Gastroesophageal sphincter (tissue), 4 donors: ENCODE measurements at regions not wholly inside any gene's neighbourhood (a gene's known extent, or its start where the extent isn't known, plus 50 kb on each side); places are given as distances from the start of the nearest gene placed in this dataset.
"Not testable (repeated sequence)": the region's sequence is repeated elsewhere in the genome, so short reads cannot be mapped to it uniquely, and the experiment has no call there.

Experiments used
- ATAC-seq: fragments of 150-250 bp; one replicate; pipeline ENCODE4 v1.9.1; 2016; ENCODE audit warnings: mild to moderate bottlenecking, moderate library complexity
- H3K27ac ChIP-seq, 4 donors: fragments of 200-600 bp; sonication (generic) in 3 of 4; 1 replicate in 3 of 4; 2 replicates in 1 of 4; pipeline ENCODE4 v1.5.1; 2016 to 2019
- H3K27me3 ChIP-seq: fragments of 200-600 bp; sonication (generic); one replicate; pipeline ENCODE4 v1.5.1; 2019
- H3K36me3 ChIP-seq, 2 donors: fragments of 200-600 bp; sonication (generic); one replicate each; pipeline ENCODE4 v1.5.1; 2019; ENCODE audit warnings: control low read depth in 1 of 2
- H3K4me1 ChIP-seq, 3 donors: fragments of 200-600 bp; sonication (generic); 1 replicate in 2 of 3; 2 replicates in 1 of 3; pipeline ENCODE4 v1.5.1; 2016 to 2019; ENCODE audit warnings: control low read depth in 2 of 3
- H3K4me3 ChIP-seq, 2 donors: fragments of 200-600 bp; sonication (generic); one replicate each; pipeline ENCODE4 v1.5.1; 2019; ENCODE audit warnings: mild to moderate bottlenecking in 1 of 2, moderate library complexity in 1 of 2
- H3K9me3 ChIP-seq, 3 donors: fragments of 200-600 bp; sonication (generic); one replicate each; pipeline ENCODE4 v1.5.1; 2017 to 2019; ENCODE audit warnings: control low read depth in 2 of 3
- CTCF ChIP-seq, 4 experiments: fragments of 200-600 bp in 2 of 4; fragments of 450-650 bp in 2 of 4; sonication (generic) in 1 of 4; IDR thresholded peaks; one replicate each; pipeline ENCODE4 v1.5.1; 2017 to 2019; ENCODE audit warnings: antibody characterized with exemption in 4 of 4, mild to moderate bottlenecking in 2 of 4, moderate library complexity in 2 of 4
- EP300 ChIP-seq: sonication (generic); formaldehyde crosslinking; IDR thresholded peaks from one replicate; pipeline ENCODE4 v1.6.1; 2017; ENCODE audit warnings: antibody characterized with exemption, mild to moderate bottlenecking
- POLR2A ChIP-seq, 2 donors: fragments of 450-650 bp; IDR thresholded peaks; one replicate each; pipeline ENCODE4 v1.6.1; 2017; ENCODE audit warnings: antibody characterized with exemption in 2 of 2, mild to moderate bottlenecking in 2 of 2, moderate library complexity in 1 of 2
- POLR2AphosphoS5 ChIP-seq: sonication (generic); formaldehyde crosslinking; IDR thresholded peaks from one replicate; pipeline ENCODE4 v1.6.1; 2017; ENCODE audit warnings: antibody characterized with exemption
- WGBS, 2 donors: methylation state at CpG; one replicate each; pipeline ENCODE4 v1.1.5; 2018; ENCODE audit warnings: low coverage in 1 of 2; 5-methylcytosine and 5-hydroxymethylcytosine counted together

- TF ChIP-seq POLR2AphosphoS5: no peak
- TF ChIP-seq CTCF (IDR thresholded peaks at IDR 0.05): no peak
- TF ChIP-seq EP300: no peak
- TF ChIP-seq POLR2A (IDR thresholded peaks at IDR 0.05): no peak
- no peaks in the 10 kb centered on the region for H3K4me1 ChIP-seq
- H3K27me3 ChIP-seq: no peaks in the 10 kb centered on the region
- H3K36me3 ChIP-seq: no peaks in the 10 kb centered on the region
- H3K9me3 ChIP-seq: no peaks in the 10 kb centered on the region
- WGBS, 2 donors: 78 to 83% methylated on average over 3 of the region's 3 CpGs
- no peak overlapping the region for H3K27ac ChIP-seq
- H3K4me3 ChIP-seq: no peak overlapping the region
- no peak for ATAC-seq
Observed at GRCh38 chr2:37746883-37747282, 75.4 kb upstream of the CDC42EP3 start.

- no peaks in the 10 kb centered on the region for H3K27me3 ChIP-seq
- no peaks in the 10 kb centered on the region for H3K36me3 ChIP-seq
- 86 to 100% methylated on average over 1 to 4 of the region's 4 CpGs for WGBS, 2 donors
- no peaks in the 10 kb centered on the region for H3K4me1 ChIP-seq
- H3K27ac ChIP-seq: no peak overlapping the region
- no peak for ATAC-seq
- no peak for TF ChIP-seq POLR2AphosphoS5
- no peak for TF ChIP-seq CTCF (IDR thresholded peaks at IDR 0.05)
- no peak for TF ChIP-seq EP300
- H3K4me3 ChIP-seq: no peak overlapping the region
- H3K9me3 ChIP-seq: no peaks in the 10 kb centered on the region
Observed at GRCh38 chr2:37748541-37748940, 77.1 kb upstream of the CDC42EP3 start.

DNA sequence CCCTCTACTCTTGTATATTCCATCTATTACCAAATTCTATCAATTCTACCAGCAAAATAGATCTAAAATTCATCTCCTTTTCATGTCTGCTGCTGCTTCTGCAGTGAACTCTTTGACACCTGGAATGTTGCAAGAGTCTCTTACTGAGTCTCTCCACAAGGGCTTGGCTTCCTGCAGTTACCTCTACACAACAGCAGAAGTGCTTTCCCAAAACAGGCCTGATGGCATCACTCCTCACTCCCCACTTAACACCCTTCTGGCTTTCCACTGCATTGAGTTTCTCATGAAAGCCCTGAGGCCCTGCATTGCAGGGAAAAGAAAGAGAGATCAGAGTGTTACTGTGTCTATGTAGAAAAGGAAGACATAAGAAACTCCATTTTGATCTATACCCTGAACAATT lies 78.8 kb upstream of the CDC42EP3 start:
- ATAC-seq, H3K36me3 ChIP-seq, H3K4me1 ChIP-seq, H3K9me3 ChIP-seq, H3K27ac ChIP-seq, H3K4me3 ChIP-seq, H3K27me3 ChIP-seq: not testable (repeated sequence)

- TF ChIP-seq POLR2A (IDR thresholded peaks at IDR 0.05): no peak
- TF ChIP-seq POLR2AphosphoS5: no peak
- no peak for TF ChIP-seq CTCF (IDR thresholded peaks at IDR 0.05)
- TF ChIP-seq EP300: no peak
- ATAC-seq: no peak
- WGBS, 2 donors: 36 to 76% methylated on average over 2 of the region's 4 CpGs
- Histone ChIP-seq H3K9me3 (no peaks in the 10 kb centered on the region), H3K27me3 (no peaks in the 10 kb centered on the region), H3K4me1 (no peaks in the 10 kb centered on the region), H3K4me3 (no peak overlapping the region), H3K36me3 (no peaks in the 10 kb centered on the region), H3K27ac (no peak overlapping the region)
Observed at GRCh38 chr2:37752766-37753165, 81.3 kb upstream of the CDC42EP3 start.

DNA sequence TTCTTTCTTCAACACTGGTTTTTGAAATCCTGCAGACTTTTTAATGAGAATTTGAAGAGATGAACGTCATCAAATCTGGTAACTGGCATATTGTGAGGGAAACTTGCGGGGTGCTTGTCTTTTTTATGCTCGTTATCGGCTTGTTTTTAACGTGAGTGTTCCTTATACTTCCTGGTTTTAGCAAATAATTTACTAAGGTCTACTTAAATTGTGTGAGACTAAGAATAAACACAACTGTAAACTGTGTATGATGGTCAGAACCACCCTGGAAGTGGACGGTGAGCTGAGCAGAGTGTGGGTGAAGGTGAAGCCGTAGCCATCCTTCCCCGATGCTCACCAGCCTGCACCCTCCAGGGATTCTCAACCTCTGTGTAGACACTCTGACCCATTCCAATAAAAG lies 82.3 kb upstream of the CDC42EP3 start:
- Histone ChIP-seq H3K9me3 (no peaks in the 10 kb centered on the region), H3K36me3 (no peaks in the 10 kb centered on the region), H3K4me1 (no peaks in the 10 kb centered on the region), H3K27me3 (no peaks in the 10 kb centered on the region), H3K4me3 (no peak overlapping the region), H3K27ac (no peak overlapping the region)
- WGBS, 2 donors: 88 to 96% methylated on average over 8 of the region's 8 CpGs
- TF ChIP-seq POLR2AphosphoS5: no peak
- TF ChIP-seq POLR2A (IDR thresholded peaks at IDR 0.05): no peak
- no peak for TF ChIP-seq CTCF (IDR thresholded peaks at IDR 0.05)
- TF ChIP-seq EP300: no peak
- ATAC-seq: no peak

GRCh38 chr2:37755961-37756559 lies 84.6 kb upstream of the CDC42EP3 start:
- ATAC-seq, H3K27me3 ChIP-seq, H3K4me3 ChIP-seq, H3K36me3 ChIP-seq, H3K27ac ChIP-seq, H3K4me1 ChIP-seq, H3K9me3 ChIP-seq: not testable (repeated sequence)
- 100% methylated on average over 1 of the region's 1 CpG for WGBS, 2 donors

GRCh38 chr2:37757456-37757855 lies 86.0 kb upstream of the CDC42EP3 start:
- H3K36me3 ChIP-seq, H3K9me3 ChIP-seq, ATAC-seq, H3K27ac ChIP-seq, H3K4me1 ChIP-seq, H3K27me3 ChIP-seq, H3K4me3 ChIP-seq: not testable (repeated sequence)

GRCh38 chr2:37758141-37758601 lies 86.7 kb upstream of the CDC42EP3 start:
- not testable (repeated sequence) for H3K27me3 ChIP-seq, H3K9me3 ChIP-seq, ATAC-seq, H3K36me3 ChIP-seq, H3K27ac ChIP-seq, H3K4me3 ChIP-seq, H3K4me1 ChIP-seq
- WGBS, 2 donors: 64 to 100% methylated on average over 1 of the region's 1 CpG

DNA sequence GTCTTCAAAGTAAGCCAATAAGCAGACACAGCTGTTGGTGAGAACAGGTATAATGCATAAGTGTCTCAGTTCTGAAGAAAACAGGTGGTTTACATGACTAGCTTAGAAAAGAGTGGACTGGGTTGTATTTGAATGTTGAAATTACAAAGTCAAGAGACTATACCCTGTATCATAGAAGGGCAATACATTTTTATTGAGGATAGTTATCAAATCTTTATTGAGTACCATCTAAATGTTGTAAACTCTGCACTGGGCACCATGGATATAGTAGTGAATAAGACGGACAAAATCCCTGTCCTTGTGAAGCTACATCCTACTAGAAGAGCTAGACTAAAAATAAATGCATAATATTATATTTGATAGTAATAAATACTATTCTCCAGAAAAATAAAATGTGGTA lies 88.5 kb upstream of the CDC42EP3 start:
- WGBS, 2 donors: 95% methylated on average over 1 of the region's 1 CpG; no CpG with 5 or more reads in 1 of the 2 donors
- not testable (repeated sequence) for H3K27ac ChIP-seq, H3K36me3 ChIP-seq, ATAC-seq, H3K4me3 ChIP-seq, H3K9me3 ChIP-seq, H3K4me1 ChIP-seq, H3K27me3 ChIP-seq
